ENCODE measurements at regions not wholly inside any gene's neighbourhood (a gene's known extent, or its start where the extent isn't known, plus 50 kb on each side); places are given as distances from the start of the nearest gene placed in this dataset.

GRCh38 chrX:34563061-34563460, 94.0 kb downstream of the TMEM47 start:
- no peak overlapping the region for H3K4me3 ChIP-seq (ENCODE audit: low read depth, low read length, poor library complexity, severe bottlenecking)
- H3K4me1 ChIP-seq (ENCODE audit: insufficient read depth, low read length, poor library complexity, severe bottlenecking), result peaks cover 16% of the 10 kb centered on the region
- CTCF ChIA-PET, result no interaction called here
- TF ChIP-seq CTCF (conservative IDR thresholded peaks at IDR 0.05; ENCODE audit: low read depth, low read length) (no peak), EZH2 (IDR thresholded peaks at IDR 0.05; ENCODE audit: borderline replicate concordance, low read depth, low read length, poor library complexity, severe bottlenecking) (no peak)
- H3K27me3 ChIP-seq (replicated peaks; ENCODE audit: insufficient read depth, low read depth, low read length, poor library complexity), result no peaks in the 10 kb centered on the region
- DNase-seq (ENCODE audit: low spot score), result no peak
- no peak overlapping the region for H3K27ac ChIP-seq (ENCODE audit: low read depth, low read length, poor library complexity, severe bottlenecking)
- intact Hi-C loops (cut with micrococcal nuclease; ENCODE audit: unreplicated experiment), result no loop called here
- H3K36me3 ChIP-seq (ENCODE audit: insufficient read depth, low read length, poor library complexity, severe bottlenecking), result no peaks in the 10 kb centered on the region
- POLR2A ChIA-PET (ENCODE audit: low non-redundant PET), result no interaction called here
- H3K9me3 ChIP-seq (ENCODE audit: low read depth, low read length, poor library complexity, severe bottlenecking), result no peaks in the 10 kb centered on the region
- no TSS peak for BruUV-seq (replicated peaks)

- CTCF ChIA-PET, result no interaction called here
- Histone ChIP-seq H3K4me1 (ENCODE audit: insufficient read depth, low read length, poor library complexity, severe bottlenecking) (peaks cover 16% of the 10 kb centered on the region), H3K36me3 (ENCODE audit: insufficient read depth, low read length, poor library complexity, severe bottlenecking) (no peaks in the 10 kb centered on the region)
Observed at GRCh38 chrX:34562006-34562405, 95.1 kb downstream of the TMEM47 start.

GRCh38 chrX:34560180-34560579, 96.9 kb downstream of the TMEM47 start:
- POLR2A ChIA-PET (ENCODE audit: low non-redundant PET), result no interaction called here
- CTCF ChIA-PET, result no interaction called here

More at GRCh38 chrX:34562006-34562405, 95.1 kb downstream of the TMEM47 start:
- H3K27ac ChIP-seq (ENCODE audit: low read depth, low read length, poor library complexity, severe bottlenecking), result no peak overlapping the region
- peak; percentile 76 for DNase-seq (ENCODE audit: low spot score)
- no TSS peak for BruUV-seq (replicated peaks)
- TF ChIP-seq EZH2 (IDR thresholded peaks at IDR 0.05; ENCODE audit: borderline replicate concordance, low read depth, low read length, poor library complexity, severe bottlenecking) (no peak), CTCF (conservative IDR thresholded peaks at IDR 0.05; ENCODE audit: low read depth, low read length) (no peak)
- intact Hi-C loops (cut with micrococcal nuclease; ENCODE audit: unreplicated experiment), result no loop called here
- no peak overlapping the region for H3K4me3 ChIP-seq (ENCODE audit: low read depth, low read length, poor library complexity, severe bottlenecking)
- H3K9me3 ChIP-seq (ENCODE audit: low read depth, low read length, poor library complexity, severe bottlenecking), result no peaks in the 10 kb centered on the region
- H3K27me3 ChIP-seq (replicated peaks; ENCODE audit: insufficient read depth, low read depth, low read length, poor library complexity), result no peaks in the 10 kb centered on the region
- POLR2A ChIA-PET (ENCODE audit: low non-redundant PET), result no interaction called here

More at GRCh38 chrX:34560180-34560579, 96.9 kb downstream of the TMEM47 start:
- Histone ChIP-seq H3K4me3 (ENCODE audit: low read depth, low read length, poor library complexity, severe bottlenecking) (no peak overlapping the region), H3K36me3 (ENCODE audit: insufficient read depth, low read length, poor library complexity, severe bottlenecking) (no peaks in the 10 kb centered on the region), H3K9me3 (ENCODE audit: low read depth, low read length, poor library complexity, severe bottlenecking) (no peaks in the 10 kb centered on the region), H3K4me1 (ENCODE audit: insufficient read depth, low read length, poor library complexity, severe bottlenecking) (peaks cover 16% of the 10 kb centered on the region), H3K27me3 (replicated peaks; ENCODE audit: insufficient read depth, low read depth, low read length, poor library complexity) (no peaks in the 10 kb centered on the region), H3K27ac (ENCODE audit: low read depth, low read length, poor library complexity, severe bottlenecking) (no peak overlapping the region)
- intact Hi-C loops (cut with micrococcal nuclease; ENCODE audit: unreplicated experiment), result no loop called here
- no TSS peak for BruUV-seq (replicated peaks)
- TF ChIP-seq CTCF (conservative IDR thresholded peaks at IDR 0.05; ENCODE audit: low read depth, low read length), result no peak
- TF ChIP-seq EZH2 (IDR thresholded peaks at IDR 0.05; ENCODE audit: borderline replicate concordance, low read depth, low read length, poor library complexity, severe bottlenecking), result no peak
- no peak for DNase-seq (ENCODE audit: low spot score)
